GM18498 (cell line): ENCODE measurements at regions not wholly inside any gene's neighbourhood (a gene's known extent, or its start where the extent isn't known, plus 50 kb on each side); places are given as distances from the start of the nearest gene placed in this dataset.

Experiments
- ATAC-seq: cut with Tn5 transposase; IDR thresholded peaks from one replicate; pipeline ENCODE4 v1.9.1; 2021; ENCODE audit warnings: mild to moderate bottlenecking, moderate library complexity; ENCODE audit not compliant: unreplicated experiment

- ATAC-seq, result no peak
These were observed 236.5 kb upstream of the F9 start for GRCh38 chrX:139293991-139294390.

DNA sequence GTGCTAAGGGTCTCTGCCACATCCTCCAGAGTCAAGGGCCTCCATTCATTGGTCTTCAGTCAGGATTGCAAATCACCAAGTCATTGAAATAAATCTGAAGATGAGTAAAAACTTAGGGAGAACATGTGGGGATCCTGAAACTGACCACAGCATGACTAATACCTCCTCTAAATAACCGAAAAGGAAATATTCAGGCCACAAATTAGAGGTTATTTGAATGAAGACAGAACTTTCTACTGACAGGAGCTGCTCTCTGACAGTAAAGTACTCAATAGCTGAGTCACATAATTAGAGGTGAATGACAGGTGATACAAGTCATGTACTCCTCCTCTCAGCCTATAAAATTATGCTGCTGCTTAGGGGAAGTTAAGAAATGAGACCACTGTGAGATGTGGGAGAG is 240.2 kb upstream of the F9 start:
- no peak for ATAC-seq

- no peak for ATAC-seq
These were observed 243.2 kb upstream of the F9 start for GRCh38 chrX:139287155-139287924.

GRCh38 chrX:139286342-139286741 is 244.2 kb upstream of the F9 start:
- no peak for ATAC-seq

DNA sequence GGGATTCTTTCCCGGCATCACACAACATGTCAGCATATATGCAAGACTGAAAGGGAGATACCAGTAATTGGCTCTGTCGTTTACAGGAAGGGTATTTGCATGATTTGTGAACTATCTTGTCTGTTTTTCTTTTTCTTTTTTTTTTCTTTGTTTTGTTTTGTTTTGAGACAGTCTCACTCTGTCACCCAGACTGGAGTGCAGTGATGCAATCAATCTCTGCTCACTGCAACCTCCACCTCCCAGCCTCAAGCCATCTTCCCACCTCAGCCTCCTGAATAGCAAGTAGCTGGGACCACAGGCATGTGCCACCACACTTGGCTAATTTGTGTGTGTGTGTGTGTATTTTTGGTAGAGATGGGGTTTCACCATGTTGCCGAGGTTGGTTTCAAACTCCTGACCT is 262.7 kb upstream of the F9 start:
- no peak for ATAC-seq

DNA sequence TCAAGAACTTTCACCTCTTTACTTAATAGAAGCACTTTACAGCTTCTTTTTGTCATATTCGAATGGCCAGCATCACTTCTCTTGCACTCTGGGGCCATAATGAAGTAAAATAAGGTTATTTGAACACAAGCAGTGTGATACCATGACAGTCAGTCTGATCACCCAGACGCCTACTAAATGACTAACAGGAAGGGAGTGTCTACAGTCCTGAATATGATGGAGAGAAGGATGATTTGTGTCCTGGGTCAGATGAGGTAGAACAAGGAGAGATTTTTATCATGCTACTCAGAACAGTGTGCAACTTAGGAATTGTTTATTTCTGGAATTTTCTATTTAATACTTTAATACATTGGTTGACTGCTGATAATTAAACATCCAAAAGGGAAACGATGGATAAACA is 284.2 kb upstream of the F9 start:
- no peak for ATAC-seq

DNA sequence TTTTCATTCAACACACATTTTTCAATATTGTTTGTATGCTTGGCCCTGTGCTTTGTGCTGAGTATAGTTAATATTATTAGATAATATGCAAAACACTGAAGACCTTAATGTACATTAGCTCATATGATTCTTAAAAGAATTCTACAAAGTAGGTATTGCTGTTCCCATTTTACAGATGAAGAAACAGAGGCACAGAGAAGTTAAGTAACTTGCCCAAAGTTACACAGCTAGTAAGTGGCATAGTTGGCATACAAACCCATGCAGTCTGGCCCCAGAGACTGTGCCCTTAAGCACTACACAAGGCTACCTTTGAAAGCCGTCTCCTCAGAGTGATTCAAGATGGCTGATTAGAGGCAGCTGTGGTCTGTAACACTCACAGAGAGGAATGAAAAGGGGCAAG is 293.4 kb upstream of the F9 start:
- ATAC-seq, result no peak

DNA sequence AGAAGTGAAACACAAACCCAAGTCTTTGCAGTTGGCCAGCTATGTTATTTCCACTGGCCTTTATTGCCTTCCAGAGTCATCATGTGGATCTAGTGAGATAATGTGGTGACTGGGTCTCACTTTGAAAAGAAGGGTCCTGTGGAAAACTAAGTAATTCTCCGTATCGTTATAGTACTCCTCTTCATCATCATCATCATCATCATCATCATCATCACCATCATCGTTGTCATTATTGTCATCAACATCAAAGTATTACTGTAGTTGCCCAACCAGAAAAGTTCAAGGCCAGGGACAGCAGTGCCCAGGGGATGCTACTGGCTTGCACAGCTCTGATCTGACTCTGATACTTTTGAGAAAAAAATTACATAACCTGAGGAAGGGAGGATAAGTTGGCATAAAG is 295.6 kb upstream of the F9 start:
- ATAC-seq, result no peak

DNA sequence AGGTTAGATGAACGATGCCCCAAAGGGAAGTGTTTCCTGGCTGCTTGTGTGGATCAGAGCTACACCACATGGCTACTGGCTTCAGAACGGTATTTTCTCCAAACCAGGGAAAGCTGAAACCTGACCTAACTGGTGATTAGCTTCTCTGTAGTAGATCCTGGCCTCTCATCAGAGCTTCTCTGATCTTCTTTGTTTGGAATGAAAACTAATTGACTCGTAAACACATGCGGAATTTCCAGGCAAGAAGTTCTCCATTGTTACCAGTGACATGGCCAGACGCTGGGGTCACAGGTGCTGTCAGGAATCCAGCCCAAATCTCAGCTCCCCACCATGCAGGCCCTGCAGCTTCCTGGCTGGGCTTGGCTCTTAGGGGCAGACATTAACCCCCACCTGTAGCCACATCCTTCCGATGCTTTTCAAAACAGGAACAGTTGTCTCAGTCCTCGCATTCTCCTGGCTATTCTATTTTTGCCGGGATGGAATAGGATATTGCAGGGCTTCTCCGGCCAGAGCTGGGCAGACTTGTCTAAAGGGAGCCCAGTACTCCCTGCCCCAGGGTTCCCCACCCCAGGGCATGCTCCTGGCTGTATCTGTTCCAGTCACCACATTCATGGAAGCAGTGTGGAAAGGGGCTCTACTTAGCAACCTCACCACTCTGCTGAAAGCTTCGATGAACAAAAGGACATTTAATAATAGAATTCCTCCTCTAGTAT is 305.4 kb upstream of the F9 start:
- no peak for ATAC-seq

- no peak for ATAC-seq
These were observed 307.9 kb upstream of the F9 start for GRCh38 chrX:139222511-139223200.

- no peak for ATAC-seq
These were observed 317.3 kb upstream of the F9 start for GRCh38 chrX:139213241-139213709.

DNA sequence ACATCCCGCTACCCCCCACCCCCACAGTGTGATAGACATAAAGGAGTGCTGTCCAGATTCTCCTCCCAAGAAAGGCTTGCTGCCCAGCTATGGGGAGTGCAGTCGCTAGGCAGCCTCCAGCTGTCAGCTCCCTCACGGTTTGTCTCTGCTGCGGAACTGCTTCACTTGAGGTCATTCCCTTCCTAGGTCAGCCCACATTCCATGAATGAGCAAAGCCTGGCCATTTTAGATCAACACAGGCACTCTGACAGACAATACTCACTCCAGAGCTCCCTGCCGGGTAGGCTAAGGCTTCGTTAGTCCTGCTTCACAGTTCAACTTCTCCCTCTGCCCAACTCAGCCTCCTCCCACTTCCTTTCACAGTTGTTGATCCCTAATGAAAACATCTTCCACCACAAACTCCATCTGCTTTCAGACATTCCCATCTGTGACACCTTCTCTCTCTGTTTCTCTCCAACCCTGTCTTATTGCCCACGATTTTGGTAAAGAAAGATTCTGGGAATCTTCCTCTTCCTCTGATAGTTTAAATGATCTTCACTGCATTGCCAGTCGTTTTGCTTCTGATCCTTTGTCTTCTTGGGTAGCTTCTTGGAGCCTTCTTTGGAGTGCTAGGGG is 318.9 kb upstream of the F9 start:
- ATAC-seq, result no peak

DNA sequence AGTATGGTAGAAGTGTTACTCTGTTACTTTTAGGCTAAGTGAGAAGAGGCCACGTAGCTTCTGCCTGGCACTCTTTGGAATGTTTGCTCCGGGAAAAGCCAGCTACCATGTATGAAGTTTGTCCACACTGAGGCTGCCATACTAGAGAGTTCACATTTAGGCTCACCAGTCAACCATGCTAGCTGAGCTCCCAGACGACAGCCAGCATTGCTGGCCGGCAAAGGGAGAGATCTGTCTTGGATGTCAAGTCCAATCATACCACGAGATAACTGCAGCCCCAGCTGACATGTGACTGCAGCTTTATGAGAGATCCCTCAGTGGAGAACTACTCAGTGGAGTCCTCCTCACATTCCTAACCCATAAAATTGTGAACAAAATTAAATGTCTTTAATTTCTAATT is 321.2 kb upstream of the F9 start:
- no peak for ATAC-seq

GRCh38 chrX:139207655-139208054 is 322.9 kb upstream of the F9 start:
- ATAC-seq, result no peak

DNA sequence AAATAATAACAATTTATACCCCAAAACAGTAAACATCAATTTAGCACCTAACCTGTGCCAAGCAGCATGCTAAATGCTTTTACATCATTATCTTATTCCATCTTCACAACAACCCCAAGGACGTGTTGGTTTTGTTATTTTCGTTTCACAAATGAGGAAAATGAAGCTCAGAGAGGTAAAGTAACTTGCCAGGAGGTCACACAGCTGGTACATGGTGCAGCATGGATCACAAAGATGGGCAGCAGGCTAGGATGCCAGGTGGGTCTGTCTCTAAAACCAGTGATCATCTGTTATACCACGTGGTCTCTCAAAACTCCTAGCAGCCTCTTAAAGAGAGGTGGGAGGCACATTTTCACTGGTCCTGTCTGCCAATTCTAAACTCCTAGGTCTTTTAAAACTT is 323.6 kb upstream of the F9 start:
- no peak for ATAC-seq

- ATAC-seq, result no peak
These were observed 325.5 kb upstream of the F9 start for GRCh38 chrX:139204898-139205667.

GRCh38 chrX:139204571-139204897 is 326.0 kb upstream of the F9 start:
- no peak for ATAC-seq

DNA sequence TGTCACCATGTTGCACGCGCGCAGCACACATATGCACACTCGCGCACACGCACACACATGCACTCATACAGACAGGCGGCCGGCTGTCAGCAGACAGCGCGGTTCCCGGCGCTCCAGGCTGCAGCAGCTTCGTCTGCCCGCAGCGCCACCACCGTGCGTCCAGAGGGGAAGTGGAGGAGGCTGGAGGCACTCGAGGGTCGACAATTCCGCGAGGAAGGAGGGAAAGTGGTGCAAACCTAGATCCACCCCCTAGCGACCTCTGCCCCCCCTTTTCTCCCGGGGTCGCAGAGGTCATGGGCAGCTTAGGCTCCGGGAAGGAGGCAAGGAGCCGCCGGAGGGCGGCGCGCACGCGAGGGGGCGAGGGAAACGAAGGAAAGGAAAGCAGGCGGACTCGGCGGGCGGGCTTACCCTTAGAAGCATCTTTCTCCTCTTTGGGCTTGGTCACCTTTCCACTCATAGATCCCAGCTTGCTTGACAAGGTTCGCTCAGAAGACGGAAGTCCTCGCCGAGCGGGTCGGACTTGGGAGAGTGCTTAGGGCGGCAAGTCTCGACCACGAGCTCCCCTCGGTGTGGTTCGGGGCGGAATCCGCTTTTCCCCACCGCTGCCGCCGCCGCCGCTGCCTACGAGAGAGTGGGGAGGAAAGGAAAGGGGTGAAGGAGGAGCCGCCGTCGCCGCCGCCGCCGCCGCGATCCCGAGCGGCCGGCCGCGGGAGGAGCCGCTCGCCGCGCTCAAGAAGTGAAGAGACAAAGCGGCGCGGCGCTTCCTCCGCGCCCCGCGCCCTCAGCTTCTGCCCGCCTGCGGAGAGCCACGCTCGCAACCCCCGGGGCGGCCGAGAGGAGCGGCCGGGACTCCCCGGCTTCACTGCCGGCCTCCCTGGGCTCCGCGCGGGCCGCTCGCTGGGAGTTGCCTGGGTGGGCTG is 326.6 kb upstream of the F9 start:
- no peak for ATAC-seq

- ATAC-seq, result no peak
These were observed 327.7 kb upstream of the F9 start for GRCh38 chrX:139202742-139203420.
